HG03442 (cell line): ENCODE measurements at regions not wholly inside any gene's neighbourhood (a gene's known extent, or its start where the extent isn't known, plus 50 kb on each side); places are given as distances from the start of the nearest gene placed in this dataset.

Source experiments
- ATAC-seq: cut with Tn5 transposase; IDR thresholded peaks from one replicate; pipeline ENCODE4 v1.9.1; 2021; ENCODE audit warnings: mild to moderate bottlenecking, moderate library complexity; ENCODE audit not compliant: unreplicated experiment

DNA sequence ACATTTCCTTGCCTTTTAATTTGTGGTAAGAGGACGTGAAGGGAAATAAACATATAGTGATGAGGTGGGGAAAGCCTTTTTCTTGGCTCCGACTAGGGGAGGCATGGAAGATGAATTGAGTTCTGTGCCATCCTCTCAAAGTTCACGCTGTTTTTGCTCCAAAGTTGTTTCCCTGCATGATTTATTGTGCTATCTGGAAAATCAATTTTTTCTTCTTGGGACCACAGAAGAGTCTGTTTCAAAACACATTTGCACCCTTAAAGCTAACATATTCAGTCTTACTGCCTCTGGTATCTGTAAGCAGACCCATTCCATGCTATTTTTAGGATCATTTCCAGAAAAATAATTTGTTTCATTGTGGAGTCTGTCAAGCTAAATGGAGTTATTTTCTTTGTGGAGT lies 57.6 kb upstream of the KCNG1 start:
- ATAC-seq, result no peak

DNA sequence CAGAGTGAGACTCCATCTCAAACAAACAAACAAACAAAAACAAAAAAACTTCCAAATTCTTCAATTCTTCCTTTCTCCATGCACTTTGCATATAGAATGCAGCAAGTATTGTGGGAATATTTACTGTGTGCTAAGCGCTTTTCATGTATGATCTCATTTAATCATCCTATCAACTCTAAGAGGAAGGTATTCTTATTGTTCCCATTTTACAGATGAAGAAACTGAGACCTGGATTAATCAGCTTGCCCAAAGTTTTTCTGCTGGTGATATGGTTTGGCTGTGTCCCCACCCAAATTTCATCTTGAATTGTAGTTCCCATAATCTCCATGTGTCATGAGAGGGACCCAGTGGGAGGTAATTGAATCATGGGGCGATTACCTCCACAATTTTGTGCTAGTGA lies 56.6 kb upstream of the KCNG1 start:
- ATAC-seq, result no peak

DNA sequence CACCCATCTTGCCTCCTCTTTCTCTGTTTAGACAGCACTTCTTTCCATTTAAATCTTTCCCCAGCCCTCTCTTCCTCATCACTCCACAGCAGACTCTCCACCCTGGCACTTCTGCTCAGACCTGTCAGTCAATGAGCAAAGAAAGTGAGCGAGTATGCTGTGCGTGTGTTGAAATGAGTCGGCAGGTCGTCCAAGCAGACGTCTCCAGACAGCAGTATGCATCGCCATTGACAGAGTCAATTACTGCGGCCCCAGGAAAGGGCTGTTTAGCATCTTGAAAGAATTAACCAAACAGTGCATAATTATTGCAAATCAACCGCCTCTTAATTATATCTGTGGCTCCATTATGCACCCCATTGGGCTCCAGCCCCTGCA lies 54.8 kb upstream of the KCNG1 start:
- ATAC-seq, result no peak

DNA sequence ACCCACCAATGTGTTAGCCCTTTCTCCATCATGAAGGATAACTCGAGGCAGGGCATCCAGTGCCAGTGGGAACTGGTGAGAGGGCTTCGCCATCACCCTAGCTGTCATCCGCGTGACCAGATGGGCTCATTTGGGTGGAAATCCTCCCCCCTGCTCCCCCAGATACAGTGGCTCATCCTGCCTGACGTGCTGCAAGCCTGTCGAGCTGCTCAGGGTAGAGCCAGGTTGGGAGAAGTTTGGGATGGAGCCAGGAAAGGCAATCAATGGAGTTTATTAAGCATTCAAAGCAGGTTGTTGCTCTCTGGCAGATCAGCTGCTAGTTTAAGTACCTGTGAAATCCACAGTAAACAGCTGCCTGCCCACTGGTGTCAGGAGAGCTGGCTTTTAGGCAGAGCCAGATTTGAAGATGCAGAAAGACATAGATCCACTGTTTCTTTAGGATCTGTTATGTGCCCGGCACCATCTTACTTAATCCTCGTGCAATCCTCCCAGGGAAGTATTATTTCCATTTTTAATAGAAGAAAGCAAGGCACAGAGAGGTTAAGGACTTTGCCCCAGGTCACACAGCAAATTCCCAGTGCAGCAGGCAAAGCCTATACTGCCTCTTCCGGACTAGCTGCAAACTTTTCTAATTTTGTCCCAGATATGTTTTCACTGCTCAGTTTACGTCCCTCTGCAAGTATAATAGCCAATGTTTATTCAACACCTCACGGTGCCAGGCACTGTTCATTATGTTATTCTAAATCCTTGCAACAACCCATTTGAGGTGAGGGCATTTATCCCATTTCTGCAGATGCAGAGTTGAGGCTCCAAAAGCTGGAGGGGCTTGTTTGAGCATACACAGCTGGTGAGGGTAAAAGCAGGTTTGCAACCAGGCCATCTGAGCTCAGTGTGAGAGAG lies 54.1 kb upstream of the KCNG1 start:
- no peak for ATAC-seq

DNA sequence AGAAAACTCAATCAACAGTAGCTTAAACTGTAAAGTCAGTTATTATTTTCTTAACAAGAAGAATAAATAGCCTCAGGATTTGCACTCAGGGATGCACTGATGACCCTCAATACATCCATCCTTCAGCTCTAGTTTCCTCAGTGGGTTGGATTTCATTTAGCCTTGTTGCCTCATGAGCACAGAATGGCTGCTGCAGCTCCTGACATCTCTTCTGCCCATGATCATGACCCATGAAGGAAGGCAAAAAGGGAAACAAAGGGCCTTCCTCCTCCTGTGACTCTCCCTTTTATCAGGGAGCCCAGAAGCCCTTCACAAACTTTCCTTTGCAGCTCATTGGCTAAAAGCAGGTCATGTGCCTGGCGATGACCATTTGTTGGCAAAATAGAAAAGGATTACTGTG lies 51.2 kb upstream of the KCNG1 start:
- no peak for ATAC-seq
